Activated naive CD8-positive, alpha-beta T cell (primary cell): ENCODE measurements at regions not wholly inside any gene's neighbourhood (a gene's known extent, or its start where the extent isn't known, plus 50 kb on each side); places are given as distances from the start of the nearest gene placed in this dataset.

Experiments used
- H3K27ac Mint-ChIP-seq: one replicate; pipeline ENCODE4 v1.8.0; 2021; ENCODE audit warnings: mixed read lengths
- H3K27me3 Mint-ChIP-seq: one replicate; pipeline ENCODE4 v1.8.0; 2021; ENCODE audit warnings: mixed read lengths
- H3K36me3 Mint-ChIP-seq: one replicate; pipeline ENCODE4 v1.8.0; 2021; ENCODE audit warnings: mixed read lengths
- H3K4me1 Mint-ChIP-seq: one replicate; pipeline ENCODE4 v1.8.0; 2021; ENCODE audit warnings: low read depth, mixed read lengths
- H3K4me3 Mint-ChIP-seq: one replicate; pipeline ENCODE4 v1.8.0; 2021; ENCODE audit warnings: mild to moderate bottlenecking, mixed read lengths
- H3K9me3 Mint-ChIP-seq: one replicate; pipeline ENCODE4 v1.8.0; 2021; ENCODE audit warnings: low read depth, mixed read lengths

- Mint-ChIP-seq H3K27ac (no peak overlapping the region), H3K9me3 (no peaks in the 10 kb centered on the region), H3K4me1 (peaks cover 31% of the 10 kb centered on the region), H3K27me3 (no peaks in the 10 kb centered on the region), H3K36me3 (no peaks in the 10 kb centered on the region), H3K4me3 (peak overlapping the region; percentile 42)
Observed at GRCh38 chr6:43923376-43924221, 153.6 kb downstream of the VEGFA start.

GRCh38 chr6:43922426-43923375, 152.7 kb downstream of the VEGFA start:
- H3K4me1 Mint-ChIP-seq, result peaks cover 31% of the 10 kb centered on the region
- no peaks in the 10 kb centered on the region for H3K27me3 Mint-ChIP-seq
- no peaks in the 10 kb centered on the region for H3K36me3 Mint-ChIP-seq
- H3K9me3 Mint-ChIP-seq, result no peaks in the 10 kb centered on the region
- no peak overlapping the region for H3K27ac Mint-ChIP-seq
- no peak overlapping the region for H3K4me3 Mint-ChIP-seq

DNA sequence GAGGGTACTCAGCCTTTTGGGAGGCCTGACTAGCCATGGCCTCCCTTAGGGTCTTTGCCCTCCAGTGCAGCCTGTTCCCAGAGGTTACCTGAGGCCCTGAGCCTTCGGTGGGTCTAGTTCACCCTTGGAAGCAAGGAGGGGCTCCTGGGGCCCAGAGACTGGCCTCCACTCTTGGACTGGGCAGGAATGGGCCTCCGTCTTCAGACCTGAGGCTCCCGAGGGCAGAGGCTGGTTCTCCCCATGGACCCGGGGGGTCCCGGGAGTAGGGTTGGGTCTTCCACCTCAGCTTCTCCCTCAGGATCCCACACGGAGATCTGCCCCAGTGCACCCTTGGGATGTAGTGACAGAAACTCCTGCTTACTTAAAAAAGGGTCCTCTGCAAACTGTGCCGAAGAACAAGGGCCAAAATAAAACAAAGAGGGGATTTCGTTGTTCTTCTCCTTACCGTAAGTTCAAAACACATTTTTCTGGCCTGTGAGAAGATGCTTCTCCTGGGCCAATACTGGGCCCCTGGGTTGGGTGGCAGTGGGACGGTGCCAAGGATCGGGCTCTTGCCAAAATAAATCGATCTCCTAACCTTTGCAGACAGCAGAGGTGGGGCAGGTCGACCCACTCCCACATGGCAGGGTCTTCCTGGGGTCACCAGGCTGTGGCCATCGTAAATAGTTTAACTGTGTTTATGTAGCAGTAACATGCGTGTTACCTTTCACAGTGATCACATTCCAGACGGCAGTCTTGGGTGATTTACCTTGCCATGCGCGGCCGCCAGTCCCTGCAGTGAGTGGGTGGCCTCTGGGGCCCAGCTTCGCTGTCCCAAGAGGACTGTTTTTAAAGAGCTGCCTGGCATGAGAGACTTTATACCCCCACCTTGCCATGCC, 151.8 kb downstream of the VEGFA start:
- peaks cover 25% of the 10 kb centered on the region for H3K4me1 Mint-ChIP-seq
- H3K4me3 Mint-ChIP-seq, result no peak overlapping the region
- no peaks in the 10 kb centered on the region for H3K27me3 Mint-ChIP-seq
- H3K27ac Mint-ChIP-seq, result no peak overlapping the region
- H3K36me3 Mint-ChIP-seq, result no peaks in the 10 kb centered on the region
- H3K9me3 Mint-ChIP-seq, result no peaks in the 10 kb centered on the region

DNA sequence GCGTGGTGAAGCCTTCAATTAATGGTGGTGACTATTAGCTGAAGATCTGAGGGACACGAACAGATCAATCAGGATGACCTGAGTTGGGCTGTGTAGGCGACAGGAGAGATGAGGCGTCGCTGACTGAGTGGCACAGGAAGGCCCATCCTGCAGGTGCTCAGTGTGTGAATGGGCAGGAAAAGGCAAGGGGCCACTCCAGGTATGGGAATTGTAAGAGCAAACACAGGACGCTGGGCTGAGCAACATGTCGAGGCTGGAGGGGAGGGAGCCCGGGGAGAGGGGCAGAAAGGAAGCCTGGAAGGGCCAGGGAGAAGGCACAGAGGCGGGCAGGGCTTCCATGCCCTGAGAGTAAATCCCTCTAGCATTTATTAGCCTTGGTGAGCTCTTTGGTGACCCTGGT, 151.0 kb downstream of the VEGFA start:
- peaks cover 23% of the 10 kb centered on the region for H3K4me1 Mint-ChIP-seq
- H3K27me3 Mint-ChIP-seq, result no peaks in the 10 kb centered on the region
- H3K4me3 Mint-ChIP-seq, result no peak overlapping the region
- no peak overlapping the region for H3K27ac Mint-ChIP-seq
- H3K9me3 Mint-ChIP-seq, result no peaks in the 10 kb centered on the region
- no peaks in the 10 kb centered on the region for H3K36me3 Mint-ChIP-seq

GRCh38 chr6:43919774-43920173, 149.8 kb downstream of the VEGFA start:
- no peaks in the 10 kb centered on the region for H3K27me3 Mint-ChIP-seq
- no peaks in the 10 kb centered on the region for H3K36me3 Mint-ChIP-seq
- H3K9me3 Mint-ChIP-seq, result no peaks in the 10 kb centered on the region
- H3K4me1 Mint-ChIP-seq, result peaks cover 19% of the 10 kb centered on the region
- no peak overlapping the region for H3K4me3 Mint-ChIP-seq
- no peak overlapping the region for H3K27ac Mint-ChIP-seq

GRCh38 chr6:43917878-43918382, 147.9 kb downstream of the VEGFA start:
- no peak overlapping the region for H3K27ac Mint-ChIP-seq
- no peak overlapping the region for H3K4me3 Mint-ChIP-seq
- no peaks in the 10 kb centered on the region for H3K9me3 Mint-ChIP-seq
- H3K27me3 Mint-ChIP-seq, result no peaks in the 10 kb centered on the region
- no peaks in the 10 kb centered on the region for H3K36me3 Mint-ChIP-seq
- H3K4me1 Mint-ChIP-seq, result peaks cover 1% of the 10 kb centered on the region

DNA sequence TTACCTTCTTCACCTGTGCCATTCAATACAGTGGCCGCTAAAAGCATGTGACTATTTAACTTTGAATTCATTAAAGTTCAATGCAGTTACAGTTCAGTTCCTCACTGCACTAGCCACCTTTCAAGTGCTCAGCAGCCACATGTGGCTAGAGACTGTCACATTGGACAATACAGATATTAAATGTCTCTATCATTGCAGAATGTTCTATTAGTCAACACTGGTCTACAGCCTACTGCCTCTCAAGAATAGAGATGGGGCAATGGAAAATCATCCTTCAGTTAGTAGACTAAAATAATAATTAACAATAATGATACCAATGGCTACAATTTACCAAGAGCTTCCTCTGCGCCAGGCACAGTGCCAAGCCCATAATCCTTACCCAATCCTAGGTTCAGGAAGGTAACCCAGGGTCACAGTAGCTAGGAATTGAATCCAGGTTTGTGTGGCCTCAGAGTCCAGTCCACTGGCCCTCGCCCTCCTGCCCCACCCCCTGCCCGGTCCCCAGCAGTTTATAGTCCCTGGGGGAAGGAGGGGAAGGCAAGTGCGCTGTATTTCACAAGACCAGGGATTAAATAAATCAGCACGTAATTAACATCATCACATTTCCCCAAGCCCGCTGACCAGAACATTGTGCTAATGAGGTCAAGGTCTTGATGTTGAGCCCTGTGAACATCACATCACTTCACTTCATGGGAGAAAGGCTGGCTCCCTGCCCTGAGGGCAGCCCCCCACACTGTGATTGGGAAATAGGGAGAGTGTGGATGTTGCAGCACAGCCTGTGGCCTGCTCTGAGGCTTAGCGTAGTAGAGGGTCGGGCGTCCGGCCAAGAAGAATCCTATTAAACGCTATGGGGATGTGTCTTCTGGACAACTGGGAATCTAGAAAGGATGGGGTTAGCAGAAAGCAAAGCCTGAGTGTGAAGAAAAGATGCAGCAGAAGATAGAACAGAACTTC, 147.2 kb downstream of the VEGFA start:
- Mint-ChIP-seq H3K4me1 (no peaks in the 10 kb centered on the region), H3K9me3 (no peaks in the 10 kb centered on the region), H3K27ac (no peak overlapping the region), H3K27me3 (no peaks in the 10 kb centered on the region), H3K36me3 (no peaks in the 10 kb centered on the region), H3K4me3 (no peak overlapping the region)

DNA sequence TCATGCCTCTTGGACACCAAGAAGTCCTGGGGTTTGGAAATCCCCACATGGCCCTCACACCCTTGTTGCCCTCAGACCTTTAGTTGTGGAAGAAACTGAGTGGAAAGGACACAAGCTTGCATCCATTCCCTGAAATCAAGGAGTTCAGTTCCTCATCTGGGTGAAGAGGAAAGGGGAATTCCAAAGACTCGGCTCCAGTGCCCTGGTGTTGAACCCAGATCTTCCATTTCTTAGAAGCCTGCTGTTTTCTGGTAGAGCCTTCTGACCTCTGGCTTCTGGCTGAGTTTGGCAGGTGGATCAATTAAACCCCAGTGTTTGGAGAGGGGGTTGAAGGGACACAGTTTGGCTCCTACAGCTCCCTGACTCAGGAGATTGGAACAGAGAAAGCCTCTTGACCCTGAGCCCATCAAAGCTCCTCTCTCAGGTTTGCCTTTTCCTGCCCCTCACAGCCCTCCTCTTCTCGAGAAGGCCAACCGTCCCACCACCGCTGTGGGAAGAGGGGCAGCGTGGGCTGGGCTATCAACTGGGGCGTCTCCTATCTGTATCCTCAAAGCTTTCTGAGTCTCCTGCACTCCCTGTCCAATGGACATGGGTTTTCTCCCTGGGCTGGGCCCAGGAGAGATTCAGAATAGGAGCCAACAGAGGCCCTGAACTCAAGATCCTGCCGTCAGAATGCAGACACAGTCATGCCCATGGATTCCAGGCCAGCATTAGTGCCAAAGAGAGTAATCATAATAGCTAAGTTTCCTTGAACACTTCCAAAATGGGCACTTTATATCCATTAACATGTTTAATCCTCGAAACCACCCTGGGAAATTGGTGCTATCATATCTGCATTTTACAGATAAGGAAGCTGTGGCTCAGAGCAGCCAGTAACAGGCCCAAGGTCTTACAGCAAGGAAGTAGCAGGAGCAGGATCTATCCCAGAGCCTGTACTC, 146.2 kb downstream of the VEGFA start:
- no peaks in the 10 kb centered on the region for H3K9me3 Mint-ChIP-seq
- H3K27me3 Mint-ChIP-seq, result no peaks in the 10 kb centered on the region
- no peaks in the 10 kb centered on the region for H3K4me1 Mint-ChIP-seq
- H3K4me3 Mint-ChIP-seq, result no peak overlapping the region
- H3K27ac Mint-ChIP-seq, result no peak overlapping the region
- no peaks in the 10 kb centered on the region for H3K36me3 Mint-ChIP-seq

GRCh38 chr6:43915208-43915869, 145.3 kb downstream of the VEGFA start:
- Mint-ChIP-seq H3K27me3 (no peaks in the 10 kb centered on the region), H3K36me3 (no peaks in the 10 kb centered on the region), H3K9me3 (no peaks in the 10 kb centered on the region), H3K4me1 (no peaks in the 10 kb centered on the region), H3K27ac (no peak overlapping the region), H3K4me3 (no peak overlapping the region)

GRCh38 chr6:43914272-43915147, 144.5 kb downstream of the VEGFA start:
- H3K27me3 Mint-ChIP-seq, result no peaks in the 10 kb centered on the region
- H3K36me3 Mint-ChIP-seq, result no peaks in the 10 kb centered on the region
- H3K27ac Mint-ChIP-seq, result no peak overlapping the region
- H3K9me3 Mint-ChIP-seq, result no peaks in the 10 kb centered on the region
- H3K4me3 Mint-ChIP-seq, result no peak overlapping the region
- no peaks in the 10 kb centered on the region for H3K4me1 Mint-ChIP-seq

DNA sequence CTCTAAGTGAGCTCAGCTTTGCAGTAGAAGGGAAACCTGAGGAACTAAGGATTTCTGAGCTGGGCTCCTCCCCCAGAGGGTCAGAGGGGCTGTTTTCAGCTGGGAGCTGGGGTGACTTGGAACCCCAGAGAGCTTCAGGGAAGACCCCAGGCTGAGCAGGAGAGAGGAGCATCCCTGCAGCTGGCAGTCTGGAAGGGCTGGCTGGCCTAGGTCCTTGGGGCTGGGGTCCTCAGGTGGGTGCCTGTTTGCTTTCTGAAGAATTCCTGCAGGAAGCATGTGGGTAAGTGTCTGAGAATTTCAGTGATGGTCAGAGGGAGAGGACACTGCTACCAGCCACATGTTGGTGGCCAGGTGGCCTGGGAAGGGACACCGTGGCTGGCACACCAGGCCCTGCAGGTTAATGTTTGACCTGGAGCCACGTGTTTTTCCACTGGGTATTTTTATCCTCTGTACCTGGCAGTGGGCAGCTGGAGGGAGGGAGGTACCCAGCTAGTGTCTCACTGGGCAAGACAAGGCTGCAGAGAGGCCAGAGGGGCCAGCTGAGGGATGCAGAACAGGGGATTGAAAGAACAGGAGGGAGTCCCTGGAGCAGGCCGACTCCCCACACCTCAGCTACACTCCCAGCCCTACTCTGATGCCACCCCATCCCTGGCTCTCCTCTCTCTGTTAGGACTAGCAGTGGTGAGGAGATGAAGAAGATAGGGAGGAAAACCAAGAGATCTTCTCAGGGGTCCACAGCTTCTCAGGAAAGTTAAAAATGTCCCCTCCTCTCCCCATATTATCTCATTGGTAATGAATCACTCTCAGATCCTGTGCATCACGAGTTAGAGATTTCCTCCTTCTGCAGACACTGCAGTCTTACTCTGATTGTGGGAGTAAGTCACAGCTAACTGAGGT, 143.6 kb downstream of the VEGFA start:
- H3K27me3 Mint-ChIP-seq, result no peaks in the 10 kb centered on the region
- H3K4me3 Mint-ChIP-seq, result no peak overlapping the region
- H3K4me1 Mint-ChIP-seq, result no peaks in the 10 kb centered on the region
- no peaks in the 10 kb centered on the region for H3K9me3 Mint-ChIP-seq
- H3K27ac Mint-ChIP-seq, result no peak overlapping the region
- H3K36me3 Mint-ChIP-seq, result no peaks in the 10 kb centered on the region
